Kidney glomerular epithelial cell (primary cell): ENCODE measurements at regions not wholly inside any gene's neighbourhood (a gene's known extent, or its start where the extent isn't known, plus 50 kb on each side); places are given as distances from the start of the nearest gene placed in this dataset.

ENCODE experiments used
- DNase-seq: peaks from one replicate; lab custom pipeline; 2025; lab: John Stamatoyannopoulos, UW

GRCh38 chr11:70501051-70501901, 102.9 kb downstream of the CTTN start:
- no peak for DNase-seq

GRCh38 chr11:70501933-70502540, 103.7 kb downstream of the CTTN start:
- no peak for DNase-seq

GRCh38 chr11:70502677-70503467, 104.5 kb downstream of the CTTN start:
- DNase-seq, result no peak

- no peak for DNase-seq
Measured at GRCh38 chr11:70503468-70504221, 105.3 kb downstream of the CTTN start.

GRCh38 chr11:70504246-70505020, 106.1 kb downstream of the CTTN start:
- DNase-seq, result no peak

GRCh38 chr11:70505331-70505731, 107.0 kb downstream of the CTTN start:
- DNase-seq, result no peak

GRCh38 chr11:70505761-70506657, 107.7 kb downstream of the CTTN start:
- no peak for DNase-seq

- DNase-seq, result no peak
Measured at GRCh38 chr11:70506658-70506970, 108.3 kb downstream of the CTTN start.

GRCh38 chr11:70506986-70507385, 108.7 kb downstream of the CTTN start:
- no peak for DNase-seq

- DNase-seq, result no peak
Measured at GRCh38 chr11:70507466-70508230, 109.3 kb downstream of the CTTN start.

- no peak for DNase-seq
Measured at GRCh38 chr11:70508231-70508480, 109.8 kb downstream of the CTTN start.

GRCh38 chr11:70509476-70509875, 111.1 kb downstream of the CTTN start:
- no peak for DNase-seq

GRCh38 chr11:70510106-70510505, 111.8 kb downstream of the CTTN start:
- no peak for DNase-seq

GRCh38 chr11:70510571-70510970, 112.2 kb downstream of the CTTN start:
- DNase-seq, result no peak

- DNase-seq, result no peak
Measured at GRCh38 chr11:70511345-70511744, 113.0 kb downstream of the CTTN start.

- DNase-seq, result no peak
Measured at GRCh38 chr11:70512716-70513115, 114.4 kb downstream of the CTTN start.

GRCh38 chr11:70517203-70517602, 118.9 kb downstream of the CTTN start:
- no peak for DNase-seq

- DNase-seq, result no peak
Measured at GRCh38 chr11:70517988-70518907, 119.9 kb downstream of the CTTN start.

GRCh38 chr11:70519117-70519516, 120.8 kb downstream of the CTTN start:
- DNase-seq, result no peak
